ENCODE measurements at regions not wholly inside any gene's neighbourhood (a gene's known extent, or its start where the extent isn't known, plus 50 kb on each side); places are given as distances from the start of the nearest gene placed in this dataset.

DNA sequence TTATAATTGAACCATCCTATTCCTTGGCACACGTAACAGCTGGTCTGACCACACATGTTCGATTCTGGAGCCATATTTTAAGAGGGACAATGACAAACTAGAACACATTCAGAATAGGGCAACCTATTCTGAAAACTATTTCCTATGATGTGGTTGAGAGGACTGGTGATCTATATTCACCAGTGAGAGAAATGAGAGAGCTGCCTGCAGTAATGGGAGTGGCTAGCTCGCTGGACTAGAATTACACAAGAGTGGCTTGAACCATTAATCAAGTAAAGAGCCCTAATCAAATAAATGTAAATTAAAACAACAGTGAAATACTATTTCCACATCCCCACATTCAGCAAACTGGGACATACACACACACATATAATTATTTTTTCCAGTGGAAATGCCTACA, 55.3 kb upstream of the LY86 start:
- DNase-seq (ENCODE audit: low read depth in 1 of 2, low spot score in 1 of 2), result no peak
- Histone ChIP-seq H3K4me3 (no peak overlapping the region), H3K27ac (no peak overlapping the region), H3K4me1 (no peaks in the 10 kb centered on the region), H3K9me3 (no peaks in the 10 kb centered on the region), H3K4me2 (no peak overlapping the region)
- FAIRE-seq, result no peak
- CTCF ChIA-PET, result interaction anchor here (1.4 kb wide), 1 partner anchor 13 kb away, joined by 3 read pairs; no protein-coding TSS in a partner anchor
- ATAC-seq, result no peak
- TF ChIP-seq JUN (IDR thresholded peaks at IDR 0.05) (no peak), SREBF2 (IDR thresholded peaks at IDR 0.05) (no peak), BHLHE40 (IDR thresholded peaks at IDR 0.05; ENCODE audit: low read depth, low read length) (no peak), ZC3H11A (IDR thresholded peaks at IDR 0.05) (no peak), ATOH8 (CRISPR knock-in tag; IDR thresholded peaks at IDR 0.05; ENCODE audit: low read depth) (no peak), NFE2L2 (conservative IDR thresholded peaks at IDR 0.05; ENCODE audit: low read length) (no peak), HOXB5 (CRISPR knock-in tag; IDR thresholded peaks at IDR 0.05) (no peak), EP300 (IDR thresholded peaks at IDR 0.05) (no peak), RCOR1 (IDR thresholded peaks at IDR 0.05; ENCODE audit: low read depth, low read length) (no peak), GATA3 (IDR thresholded peaks at IDR 0.05; ENCODE audit: borderline replicate concordance) (no peak), CHD4 (IDR thresholded peaks at IDR 0.05; ENCODE audit: borderline replicate concordance) (no peak), FOXS1 (CRISPR knock-in tag; IDR thresholded peaks at IDR 0.05) (no peak), NR3C1 (IDR thresholded peaks at IDR 0.05) (no peak), EHF (CRISPR knock-in tag; IDR thresholded peaks at IDR 0.05) (no peak), NPAS2 (CRISPR knock-in tag; IDR thresholded peaks at IDR 0.05; ENCODE audit: borderline replicate concordance) (no peak), KDM5A (IDR thresholded peaks at IDR 0.05) (no peak), ELK1 (IDR thresholded peaks at IDR 0.05; ENCODE audit: low read depth, low read length) (no peak), FOSB (CRISPR knock-in tag; IDR thresholded peaks at IDR 0.05) (no peak)
- TF ChIP-seq, protein P1, sequence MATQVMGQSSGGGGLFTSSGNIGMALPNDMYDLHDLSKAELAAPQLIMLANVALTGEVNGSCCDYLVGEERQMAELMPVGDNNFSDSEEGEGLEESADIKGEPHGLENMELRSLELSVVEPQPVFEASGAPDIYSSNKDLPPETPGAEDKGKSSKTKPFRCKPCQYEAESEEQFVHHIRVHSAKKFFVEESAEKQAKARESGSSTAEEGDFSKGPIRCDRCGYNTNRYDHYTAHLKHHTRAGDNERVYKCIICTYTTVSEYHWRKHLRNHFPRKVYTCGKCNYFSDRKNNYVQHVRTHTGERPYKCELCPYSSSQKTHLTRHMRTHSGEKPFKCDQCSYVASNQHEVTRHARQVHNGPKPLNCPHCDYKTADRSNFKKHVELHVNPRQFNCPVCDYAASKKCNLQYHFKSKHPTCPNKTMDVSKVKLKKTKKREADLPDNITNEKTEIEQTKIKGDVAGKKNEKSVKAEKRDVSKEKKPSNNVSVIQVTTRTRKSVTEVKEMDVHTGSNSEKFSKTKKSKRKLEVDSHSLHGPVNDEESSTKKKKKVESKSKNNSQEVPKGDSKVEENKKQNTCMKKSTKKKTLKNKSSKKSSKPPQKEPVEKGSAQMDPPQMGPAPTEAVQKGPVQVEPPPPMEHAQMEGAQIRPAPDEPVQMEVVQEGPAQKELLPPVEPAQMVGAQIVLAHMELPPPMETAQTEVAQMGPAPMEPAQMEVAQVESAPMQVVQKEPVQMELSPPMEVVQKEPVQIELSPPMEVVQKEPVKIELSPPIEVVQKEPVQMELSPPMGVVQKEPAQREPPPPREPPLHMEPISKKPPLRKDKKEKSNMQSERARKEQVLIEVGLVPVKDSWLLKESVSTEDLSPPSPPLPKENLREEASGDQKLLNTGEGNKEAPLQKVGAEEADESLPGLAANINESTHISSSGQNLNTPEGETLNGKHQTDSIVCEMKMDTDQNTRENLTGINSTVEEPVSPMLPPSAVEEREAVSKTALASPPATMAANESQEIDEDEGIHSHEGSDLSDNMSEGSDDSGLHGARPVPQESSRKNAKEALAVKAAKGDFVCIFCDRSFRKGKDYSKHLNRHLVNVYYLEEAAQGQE (IDR thresholded peaks at IDR 0.05), result no peak
- TF ChIP-seq, protein P2, sequence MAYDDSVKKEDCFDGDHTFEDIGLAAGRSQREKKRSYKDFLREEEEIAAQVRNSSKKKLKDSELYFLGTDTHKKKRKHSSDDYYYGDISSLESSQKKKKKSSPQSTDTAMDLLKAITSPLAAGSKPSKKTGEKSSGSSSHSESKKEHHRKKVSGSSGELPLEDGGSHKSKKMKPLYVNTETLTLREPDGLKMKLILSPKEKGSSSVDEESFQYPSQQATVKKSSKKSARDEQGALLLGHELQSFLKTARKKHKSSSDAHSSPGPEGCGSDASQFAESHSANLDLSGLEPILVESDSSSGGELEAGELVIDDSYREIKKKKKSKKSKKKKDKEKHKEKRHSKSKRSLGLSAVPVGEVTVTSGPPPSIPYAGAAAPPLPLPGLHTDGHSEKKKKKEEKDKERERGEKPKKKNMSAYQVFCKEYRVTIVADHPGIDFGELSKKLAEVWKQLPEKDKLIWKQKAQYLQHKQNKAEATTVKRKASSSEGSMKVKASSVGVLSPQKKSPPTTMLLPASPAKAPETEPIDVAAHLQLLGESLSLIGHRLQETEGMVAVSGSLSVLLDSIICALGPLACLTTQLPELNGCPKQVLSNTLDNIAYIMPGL (CRISPR knock-in tag; IDR thresholded peaks at IDR 0.05; ENCODE audit: borderline replicate concordance), result no peak
- 5% methylated on average over 3 of the region's 3 CpGs for WGBS (ENCODE audit: missing lambda C conversion rate)
- POLR2A ChIA-PET, result no interaction called here

GRCh38 chr6:6534399-6534798, 54.1 kb upstream of the LY86 start:
- CTCF ChIA-PET, result no interaction called here
- no peak for ATAC-seq

More at GRCh38 chr6:6534399-6534798, 54.1 kb upstream of the LY86 start:
- no peaks in the 10 kb centered on the region for H3K9me3 ChIP-seq
- H3K4me3 ChIP-seq, result no peak overlapping the region
- DNase-seq (ENCODE audit: low read depth in 1 of 2, low spot score in 1 of 2) (no peak), FAIRE-seq (no peak)
- no peak overlapping the region for H3K4me2 ChIP-seq
- 34% methylated on average over 16 of the region's 16 CpGs for WGBS (ENCODE audit: missing lambda C conversion rate)
- TF ChIP-seq KDM1A (IDR thresholded peaks at IDR 0.05; ENCODE audit: low read depth), result no peak
- no peak for TF ChIP-seq PHF8 (IDR thresholded peaks at IDR 0.05; ENCODE audit: borderline replicate concordance, low read depth)
- no peak for TF ChIP-seq ATOH8 (CRISPR knock-in tag; IDR thresholded peaks at IDR 0.05; ENCODE audit: low read depth)
- TF ChIP-seq HOXA7 (CRISPR knock-in tag; IDR thresholded peaks at IDR 0.05), result no peak
- TF ChIP-seq MAFK (IDR thresholded peaks at IDR 0.05; ENCODE audit: partially characterized antibody), result no peak
- TF ChIP-seq MYC (IDR thresholded peaks at IDR 0.05; ENCODE audit: borderline replicate concordance, low read length), result no peak
- H3K27ac ChIP-seq, result no peak overlapping the region
- no peaks in the 10 kb centered on the region for H3K4me1 ChIP-seq
- POLR2A ChIA-PET, result no interaction called here

All from A549 (cell line).